CD4-positive, alpha-beta T cell treated with Interleukin-10 for 1 hour (primary cell): ENCODE measurements at regions not wholly inside any gene's neighbourhood (a gene's known extent, or its start where the extent isn't known, plus 50 kb on each side); places are given as distances from the start of the nearest gene placed in this dataset.
"Not testable (repeated sequence)": the region's sequence is repeated elsewhere in the genome, so short reads cannot be mapped to it uniquely, and the experiment has no call there.

Experiments used
- DNase-seq: peaks from one replicate; pipeline ENCODE4 v3.0.0-alpha.2; 2020

DNA sequence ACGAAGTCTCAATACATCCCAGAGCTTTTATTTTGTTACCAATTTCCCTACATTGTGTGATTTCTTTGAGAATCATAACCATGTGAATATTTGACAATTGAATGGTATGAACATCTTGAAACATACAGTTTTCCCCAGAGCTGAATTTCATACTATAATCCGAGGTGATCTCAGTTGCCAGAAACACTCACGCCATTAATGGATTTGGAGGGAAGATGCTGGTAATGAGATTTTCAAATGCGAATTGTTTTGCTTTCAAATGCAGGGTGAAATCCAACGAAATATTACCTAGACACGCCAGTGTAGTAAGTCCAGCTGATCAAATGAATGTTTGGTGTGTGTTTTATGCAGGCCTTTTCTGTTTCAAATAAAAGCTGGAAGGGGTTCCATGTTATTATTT, 277.8 kb upstream of the CDH5 start:
- DNase-seq: no peak

- DNase-seq: no peak
Measured at GRCh38 chr16:66087308-66087707, 279.2 kb upstream of the CDH5 start.

- DNase-seq: no peak
Measured at GRCh38 chr16:66085651-66086050, 280.8 kb upstream of the CDH5 start.

DNA sequence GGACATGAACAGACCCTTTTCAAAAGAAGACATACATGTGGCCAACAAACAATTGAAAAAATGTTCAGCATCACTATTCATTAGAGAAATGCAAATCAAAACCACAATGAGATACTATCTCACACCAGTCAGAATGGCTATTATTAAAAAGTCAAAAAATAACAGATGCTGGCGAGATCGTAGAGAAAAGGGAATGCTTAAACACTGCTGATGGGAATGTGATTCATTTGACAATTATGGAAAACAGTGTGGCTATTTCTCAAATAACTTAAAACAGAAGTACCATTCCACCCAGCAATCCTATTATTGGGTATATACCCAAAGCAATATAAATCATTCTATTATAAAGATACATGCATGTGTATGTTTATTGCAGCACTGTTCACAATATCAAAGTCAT, 281.8 kb upstream of the CDH5 start:
- not testable (repeated sequence) for DNase-seq

GRCh38 chr16:66084306-66084705, 282.2 kb upstream of the CDH5 start:
- no peak for DNase-seq

DNA sequence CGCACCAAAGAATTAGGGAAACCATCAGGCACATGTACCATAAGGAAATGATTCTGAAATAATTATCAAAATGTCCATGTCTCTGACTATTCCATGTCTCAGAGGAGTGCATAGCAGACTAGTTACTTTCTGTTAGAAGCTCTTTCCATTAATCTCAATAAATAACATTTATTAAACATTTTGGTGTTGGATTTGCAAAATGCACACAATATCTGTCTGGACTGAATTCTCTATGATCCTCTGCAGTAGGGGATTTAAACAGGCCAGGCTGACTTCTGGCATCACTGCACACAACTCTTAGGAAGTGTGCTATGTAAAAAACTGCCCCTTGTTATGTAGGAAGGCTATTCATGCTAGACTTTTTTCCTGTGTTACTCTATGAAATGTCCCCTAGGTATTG, 283.3 kb upstream of the CDH5 start:
- DNase-seq: no peak

GRCh38 chr16:66082424-66082823, 284.1 kb upstream of the CDH5 start:
- no peak for DNase-seq

GRCh38 chr16:66081775-66082366, 284.6 kb upstream of the CDH5 start:
- DNase-seq: no peak

GRCh38 chr16:66079671-66080334, 286.7 kb upstream of the CDH5 start:
- DNase-seq: no peak

- no peak for DNase-seq
Measured at GRCh38 chr16:66070140-66070917, 296.2 kb upstream of the CDH5 start.

GRCh38 chr16:66069587-66069986, 296.9 kb upstream of the CDH5 start:
- DNase-seq: no peak

DNA sequence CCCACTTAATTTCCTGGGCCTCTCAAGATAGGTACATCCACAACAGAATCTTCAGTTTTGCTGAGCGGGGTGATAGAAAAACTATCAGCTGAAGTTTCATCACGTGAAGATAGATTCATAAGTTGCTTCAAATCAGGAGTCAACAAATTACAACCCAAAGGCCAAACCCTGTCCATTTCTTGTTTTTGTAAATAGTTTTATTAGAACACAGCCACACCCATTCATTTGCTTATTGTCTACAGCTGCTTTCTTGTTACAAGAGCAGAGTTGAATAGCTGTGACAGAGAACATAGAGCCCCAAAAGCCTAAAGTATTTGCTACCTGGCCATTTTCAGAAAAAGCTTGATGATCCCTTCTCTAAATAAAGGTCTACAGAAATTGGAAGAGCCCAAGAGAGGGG, 300.1 kb upstream of the CDH5 start:
- no peak for DNase-seq

- DNase-seq: no peak
Measured at GRCh38 chr16:66065925-66066324, 300.6 kb upstream of the CDH5 start.

GRCh38 chr16:66064801-66065530, 301.5 kb upstream of the CDH5 start:
- no peak for DNase-seq

DNA sequence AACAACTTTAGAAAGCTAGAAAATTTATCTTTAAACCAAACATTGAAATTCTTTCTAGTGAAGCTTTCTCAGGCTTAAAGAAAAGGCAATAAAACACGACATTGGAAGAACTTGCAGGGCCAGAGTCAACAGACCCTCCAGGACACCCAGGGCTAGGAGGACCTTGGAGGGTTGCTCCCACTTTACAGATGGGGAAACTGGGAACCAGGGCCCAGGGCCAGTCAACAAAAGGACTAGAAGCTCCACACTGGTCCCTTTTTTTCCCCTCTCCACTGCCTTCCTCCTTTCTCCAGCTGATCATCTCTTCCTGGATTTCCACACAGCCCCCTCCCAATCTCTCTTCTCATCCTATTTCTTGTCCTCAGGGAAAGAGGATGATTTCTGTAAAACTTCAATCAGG, 307.7 kb upstream of the CDH5 start:
- DNase-seq: no peak

DNA sequence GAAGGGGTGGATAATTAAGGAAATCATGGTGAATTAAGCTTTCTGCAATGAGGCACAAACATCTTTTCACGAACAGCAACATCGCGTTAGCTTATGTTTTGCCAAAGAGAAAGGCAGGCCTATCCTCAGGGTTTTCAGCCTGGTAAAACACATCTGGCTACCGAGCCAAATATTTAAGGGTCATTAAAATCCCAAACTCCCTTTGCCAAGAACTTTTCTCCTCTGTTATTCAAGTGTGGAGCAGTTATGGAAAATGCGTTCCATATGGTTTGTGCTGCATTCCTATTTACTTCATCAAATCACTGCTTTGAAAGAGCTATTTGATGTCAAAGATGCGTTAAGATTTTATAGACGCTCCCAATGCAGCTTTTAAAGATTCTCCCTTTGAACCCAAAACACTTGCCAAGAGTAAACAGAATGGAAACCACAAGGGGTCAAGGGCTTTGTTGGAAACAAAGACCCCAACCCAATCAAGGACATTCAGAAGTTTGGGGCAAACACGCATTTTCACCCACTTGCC, 308.3 kb upstream of the CDH5 start:
- DNase-seq: no peak

DNA sequence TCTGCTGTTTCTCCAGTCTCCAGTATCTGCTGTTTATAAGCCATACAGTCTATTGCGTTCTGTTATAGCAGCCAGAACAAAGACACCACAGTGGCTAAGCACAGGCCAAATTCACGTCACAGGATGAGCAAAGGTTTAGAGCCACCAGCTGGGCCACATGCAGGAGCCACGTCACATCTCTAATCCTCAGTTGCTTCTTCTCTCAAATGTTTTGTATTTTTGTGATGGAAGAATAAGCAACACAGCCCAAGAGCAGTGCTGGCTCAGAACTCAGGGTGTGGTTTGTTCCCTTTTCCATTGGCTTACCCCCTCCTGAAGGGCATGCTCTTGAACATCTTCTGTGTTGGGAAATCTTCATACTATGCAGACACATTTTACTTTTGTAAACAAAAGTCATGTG, 309.4 kb upstream of the CDH5 start:
- DNase-seq: no peak

GRCh38 chr16:66054095-66054494, 312.4 kb upstream of the CDH5 start:
- DNase-seq: no peak

GRCh38 chr16:66052745-66053144, 313.7 kb upstream of the CDH5 start:
- DNase-seq: no peak

GRCh38 chr16:66050991-66051390, 315.5 kb upstream of the CDH5 start:
- no peak for DNase-seq

GRCh38 chr16:66049865-66050264, 316.6 kb upstream of the CDH5 start:
- DNase-seq: no peak

DNA sequence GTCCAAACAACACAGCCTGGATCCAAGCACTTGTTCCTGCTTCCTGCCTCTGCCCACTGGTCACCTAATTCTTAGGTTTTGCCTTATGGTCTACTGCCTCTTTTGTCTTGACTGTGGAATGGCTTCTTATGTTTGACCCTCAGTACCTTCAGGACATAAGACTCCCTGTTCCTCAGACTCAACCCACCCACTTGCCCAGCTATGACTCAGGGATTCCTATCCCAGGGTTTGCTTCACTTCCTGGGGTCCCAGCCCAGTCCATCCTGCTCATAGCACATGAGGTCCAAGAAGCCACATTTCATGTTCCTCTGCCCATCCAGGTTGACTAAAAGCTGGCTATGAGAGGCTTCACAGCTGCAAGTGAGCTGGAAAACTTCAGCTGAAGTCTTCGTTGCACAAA, 320.9 kb upstream of the CDH5 start:
- no peak for DNase-seq

- DNase-seq: no peak
Measured at GRCh38 chr16:66044556-66044955, 321.9 kb upstream of the CDH5 start.
